ENCODE measurements at regions not wholly inside any gene's neighbourhood (a gene's known extent, or its start where the extent isn't known, plus 50 kb on each side); places are given as distances from the start of the nearest gene placed in this dataset.

- Mint-ChIP-seq H3K27me3 (ENCODE audit: low read depth) (peaks cover 3% of the 10 kb centered on the region), H3K36me3 (ENCODE audit: low read depth) (no peaks in the 10 kb centered on the region), H3K4me3 (ENCODE audit: unreplicated experiment) (no peak overlapping the region), H3K9me3 (ENCODE audit: low read depth) (peaks cover 14% of the 10 kb centered on the region), H3K27ac (ENCODE audit: unreplicated experiment) (no peak overlapping the region), H3K4me1 (ENCODE audit: low read depth) (no peaks in the 10 kb centered on the region)
- DNase-seq (ENCODE audit: low spot score) = no peak
- no peak for TF ChIP-seq CTCF (IDR thresholded peaks at IDR 0.05)
Measured at GRCh38 chr5:85663708-85664031, 954.1 kb upstream of the COX7C start.

- Mint-ChIP-seq H3K36me3 (ENCODE audit: low read depth) (no peaks in the 10 kb centered on the region), H3K4me3 (ENCODE audit: unreplicated experiment) (no peak overlapping the region), H3K27ac (ENCODE audit: unreplicated experiment) (no peak overlapping the region), H3K4me1 (ENCODE audit: low read depth) (no peaks in the 10 kb centered on the region), H3K27me3 (ENCODE audit: low read depth) (peaks cover 6% of the 10 kb centered on the region), H3K9me3 (ENCODE audit: low read depth) (peaks cover 8% of the 10 kb centered on the region)
- no peak for TF ChIP-seq CTCF (IDR thresholded peaks at IDR 0.05)
- DNase-seq (ENCODE audit: low spot score) = no peak
Measured at GRCh38 chr5:85670417-85670816, 947.3 kb upstream of the COX7C start.

GRCh38 chr5:85671223-85671970 lies 946.3 kb upstream of the COX7C start:
- TF ChIP-seq CTCF (IDR thresholded peaks at IDR 0.05) = no peak
- no peak for DNase-seq (ENCODE audit: low spot score)
- no peak overlapping the region for H3K27ac Mint-ChIP-seq (ENCODE audit: unreplicated experiment)
- H3K27me3 Mint-ChIP-seq (ENCODE audit: low read depth) = peaks cover 8% of the 10 kb centered on the region
- H3K9me3 Mint-ChIP-seq (ENCODE audit: low read depth) = no peaks in the 10 kb centered on the region
- no peak overlapping the region for H3K4me3 Mint-ChIP-seq (ENCODE audit: unreplicated experiment)
- no peaks in the 10 kb centered on the region for H3K4me1 Mint-ChIP-seq (ENCODE audit: low read depth)
- H3K36me3 Mint-ChIP-seq (ENCODE audit: low read depth) = no peaks in the 10 kb centered on the region

- peaks cover 2% of the 10 kb centered on the region for H3K9me3 Mint-ChIP-seq (ENCODE audit: low read depth)
- no peaks in the 10 kb centered on the region for H3K36me3 Mint-ChIP-seq (ENCODE audit: low read depth)
- H3K4me1 Mint-ChIP-seq (ENCODE audit: low read depth) = no peaks in the 10 kb centered on the region
- no peak for DNase-seq (ENCODE audit: low spot score)
- H3K4me3 Mint-ChIP-seq (ENCODE audit: unreplicated experiment) = no peak overlapping the region
- no peak overlapping the region for H3K27ac Mint-ChIP-seq (ENCODE audit: unreplicated experiment)
- TF ChIP-seq CTCF (IDR thresholded peaks at IDR 0.05) = no peak
- peaks cover 7% of the 10 kb centered on the region for H3K27me3 Mint-ChIP-seq (ENCODE audit: low read depth)
Measured at GRCh38 chr5:85681871-85682270, 935.9 kb upstream of the COX7C start.

- DNase-seq (ENCODE audit: low spot score) = no peak
- Mint-ChIP-seq H3K27me3 (ENCODE audit: low read depth) (peaks cover 9% of the 10 kb centered on the region), H3K4me1 (ENCODE audit: low read depth) (no peaks in the 10 kb centered on the region), H3K36me3 (ENCODE audit: low read depth) (no peaks in the 10 kb centered on the region), H3K4me3 (ENCODE audit: unreplicated experiment) (no peak overlapping the region), H3K9me3 (ENCODE audit: low read depth) (peaks cover 2% of the 10 kb centered on the region), H3K27ac (ENCODE audit: unreplicated experiment) (no peak overlapping the region)
- TF ChIP-seq CTCF (IDR thresholded peaks at IDR 0.05) = no peak
Measured at GRCh38 chr5:85684351-85684750, 933.4 kb upstream of the COX7C start.
